HG02588 (cell line): ENCODE measurements at regions not wholly inside any gene's neighbourhood (a gene's known extent, or its start where the extent isn't known, plus 50 kb on each side); places are given as distances from the start of the nearest gene placed in this dataset.

Source experiments
- ATAC-seq: cut with Tn5 transposase; IDR thresholded peaks from one replicate; pipeline ENCODE4 v1.9.1; 2021; ENCODE audit warnings: mild to moderate bottlenecking, moderate library complexity; ENCODE audit not compliant: unreplicated experiment

- ATAC-seq, result no peak
Measured at GRCh38 chr13:99862244-99862643, 109.3 kb downstream of the ZIC5 start.

- no peak for ATAC-seq
Measured at GRCh38 chr13:99861771-99862170, 109.8 kb downstream of the ZIC5 start.

GRCh38 chr13:99860745-99861144 is 110.8 kb downstream of the ZIC5 start:
- no peak for ATAC-seq

GRCh38 chr13:99859178-99860177 is 112.1 kb downstream of the ZIC5 start:
- peak; percentile 82 for ATAC-seq

GRCh38 chr13:99857738-99858137 is 113.8 kb downstream of the ZIC5 start:
- ATAC-seq, result no peak

- no peak for ATAC-seq
Measured at GRCh38 chr13:99855526-99856420, 115.8 kb downstream of the ZIC5 start.

- ATAC-seq, result no peak
Measured at GRCh38 chr13:99854366-99854765, 117.2 kb downstream of the ZIC5 start.

- ATAC-seq, result no peak
Measured at GRCh38 chr13:99847318-99847750, 124.2 kb downstream of the ZIC5 start.

- ATAC-seq, result no peak
Measured at GRCh38 chr13:99845161-99845874, 126.2 kb downstream of the ZIC5 start.

GRCh38 chr13:99844421-99844820 is 127.1 kb downstream of the ZIC5 start:
- no peak for ATAC-seq

GRCh38 chr13:99843872-99844271 is 127.7 kb downstream of the ZIC5 start:
- no peak for ATAC-seq

- no peak for ATAC-seq
Measured at GRCh38 chr13:99842405-99842804, 129.2 kb downstream of the ZIC5 start.

- no peak for ATAC-seq
Measured at GRCh38 chr13:99836291-99836690, 135.3 kb downstream of the ZIC5 start.

GRCh38 chr13:99835442-99835841 is 136.1 kb downstream of the ZIC5 start:
- no peak for ATAC-seq

- ATAC-seq, result no peak
Measured at GRCh38 chr13:99834246-99834645, 137.3 kb downstream of the ZIC5 start.

- ATAC-seq, result no peak
Measured at GRCh38 chr13:99832347-99832746, 139.2 kb downstream of the ZIC5 start.

GRCh38 chr13:99830931-99831330 is 140.6 kb downstream of the ZIC5 start:
- ATAC-seq, result no peak

GRCh38 chr13:99829593-99830239 is 141.9 kb downstream of the ZIC5 start:
- no peak for ATAC-seq

GRCh38 chr13:99829161-99829560 is 142.4 kb downstream of the ZIC5 start:
- ATAC-seq, result no peak

- no peak for ATAC-seq
Measured at GRCh38 chr13:99828735-99829134, 142.8 kb downstream of the ZIC5 start.
